Heart right ventricle (tissue), 16 donors: ENCODE measurements at regions not wholly inside any gene's neighbourhood (a gene's known extent, or its start where the extent isn't known, plus 50 kb on each side); places are given as distances from the start of the nearest gene placed in this dataset.
"Not testable (repeated sequence)": the region's sequence is repeated elsewhere in the genome, so short reads cannot be mapped to it uniquely, and the experiment has no call there.

Experiments
- ATAC-seq, 8 donors: fragments of 200-7000 bp; cut with Tn5 transposase; one replicate each; pipeline ENCODE4 v1.9.1; 2020; ENCODE audit warnings: mild to moderate bottlenecking in 8 of 8, moderate library complexity in 8 of 8, moderate number of reproducible peaks in 1 of 8
- DNase-seq, 2 donors: peaks; one replicate each; pipeline ENCODE4 v3.0.0-alpha.2; 2020
- H3K27ac ChIP-seq, 10 donors: fragments of 200-600 bp; sonication (generic) in 2 of 10; one replicate each; pipeline versions ENCODE4 v1.5.0 to v1.8.0; 2020 to 2022; ENCODE audit warnings: mild to moderate bottlenecking in 3 of 10
- H3K27me3 ChIP-seq, 7 donors: fragments of 200-600 bp; one replicate each; pipeline ENCODE4 v1.8.0; 2021 to 2022; ENCODE audit warnings: mild to moderate bottlenecking in 2 of 7
- H3K36me3 ChIP-seq, 9 donors: fragments of 200-600 bp; sonication (generic) in 1 of 9; one replicate each; pipeline versions ENCODE4 v1.5.0 to v1.8.0; 2020 to 2022; ENCODE audit warnings: mild to moderate bottlenecking in 2 of 9
- H3K4me1 ChIP-seq, 9 donors: fragments of 200-600 bp; sonication (generic) in 1 of 9; one replicate each; pipeline versions ENCODE4 v1.5.0 to v1.8.0; 2020 to 2022; ENCODE audit warnings: mild to moderate bottlenecking in 4 of 9
- H3K4me3 ChIP-seq, 10 donors: fragments of 200-600 bp; sonication (generic) in 2 of 10; one replicate each; pipeline versions ENCODE4 v1.5.0 to v1.8.0; 2020 to 2022; ENCODE audit warnings: mild to moderate bottlenecking in 7 of 10, moderate library complexity in 2 of 10
- H3K9me3 ChIP-seq, 11 donors: fragments of 200-600 bp in 10 of 11; sonication (generic) in 2 of 11; one replicate each; pipeline versions ENCODE4 v1.5.0 to v1.8.0; 2013 to 2022; ENCODE audit warnings: mild to moderate bottlenecking in 2 of 11, control low read depth in 1 of 11, moderate library complexity in 1 of 11
- CTCF ChIP-seq, 9 donors: fragments of 200-600 bp; sonication (generic) in 2 of 9; IDR thresholded peaks; one replicate each; pipeline versions ENCODE4 v1.5.0 to v1.8.0; 2021 to 2022; ENCODE audit warnings: antibody characterized with exemption in 9 of 9, mild to moderate bottlenecking in 5 of 9, moderate library complexity in 1 of 9
- WGBS, 2 donors: extraction: QIAGEN DNeasy Blood & Tissue Kit; methylation state at CpG; one replicate each; pipeline ENCODE4 v1.1.7; 2013; ENCODE audit warnings: inconsistent platforms in 1 of 2; 5-methylcytosine and 5-hydroxymethylcytosine counted together
- intact Hi-C, 10 donors: fragments of 100-400 bp; cut with DNase I; formaldehyde crosslinking; loops; one replicate each; pipeline versions ENCODE4 v1.11.1 to v1.14.2; 2022
- donor health status: Arrhythmogenic right ventricular cardiomyopathy.
- donor health status: ischemic (EF 13 %, LVEDD 7.1; RV severe dilation, severe dysfunction).
- donor health status: healthy with polysubstance abuse.
- donor health status: DM: no; HTN: yes; CAD: no.
- donor health status: DM: no; HTN: no; CAD: no.
- donor health status: ischemic (EF 25% LVEDD 6.9; RV normal size, moderate dysfunction).
- donor health status: ischemic (EF 25% LVEDD 5.7; RV mildly dilated, moderate dysfunction).
- donor health status: healthy.
- donor health status: DM: yes; HTN: yes; CAD: no.
- donor health status: Ischemic cardiomyopathy.
- donor health status: ischemic (EF 35%, LVEDD 5.7; RV mildly dilated, moderate dysfunction).
- donor health status: nonischemic (EF 11% LVEDD 7.7; RV severe dilation, severe dysfunction).
- donor health status: DM: yes; HTN: yes; CAD: no.
- donor health status: PGD.
- donor health status: ischemic (EF 29% LVEDD 5.4; RV normal size, mild dysfunction).
- donor health status: nonischemic (EF 23%, LVEDD 6.1; RV moderate dilation, normal function).

- no peak for ATAC-seq
- Histone ChIP-seq H3K36me3 (no peaks in the 10 kb centered on the region), H3K9me3 (peaks cover 0 to 51% (median 2%) of the 10 kb centered on the region in 11 donors)
Measured at GRCh38 chr5:45893309-45893708, 197.1 kb upstream of the HCN1 start.

GRCh38 chr5:45890441-45891080, 194.4 kb upstream of the HCN1 start:
- H3K27me3 ChIP-seq, H3K36me3 ChIP-seq, intact Hi-C loops, H3K4me3 ChIP-seq, DNase-seq, H3K4me1 ChIP-seq, H3K27ac ChIP-seq, ATAC-seq: not testable (repeated sequence)
- 89 to 92% methylated on average over 26 to 28 of the region's 28 CpGs for WGBS, 2 donors
- H3K9me3 ChIP-seq = peaks cover 0 to 69% (median 2%) of the 10 kb centered on the region in 11 donors

More at GRCh38 chr5:45893309-45893708, 197.1 kb upstream of the HCN1 start:
- no peak for DNase-seq
- intact Hi-C loops = no loop called here
- Histone ChIP-seq H3K27ac (no peak overlapping the region), H3K4me3 (no peak overlapping the region), H3K4me1 (no peaks in the 10 kb centered on the region), H3K27me3 (no peaks in the 10 kb centered on the region)
- no peak for TF ChIP-seq CTCF (IDR thresholded peaks at IDR 0.05)

GRCh38 chr5:45862763-45863162, 166.6 kb upstream of the HCN1 start:
- Histone ChIP-seq H3K27ac (no peak overlapping the region), H3K9me3 (peaks cover 0 to 64% (median 0%) of the 10 kb centered on the region in 11 donors), H3K4me3 (no peak overlapping the region), H3K27me3 (no peaks in the 10 kb centered on the region), H3K4me1 (no peaks in the 10 kb centered on the region), H3K36me3 (no peaks in the 10 kb centered on the region)
- intact Hi-C loops = no loop called here
- WGBS, 2 donors = 23 to 25% methylated on average over 2 of the region's 2 CpGs
- ATAC-seq (no peak), DNase-seq (no peak)
- no peak for TF ChIP-seq CTCF (IDR thresholded peaks at IDR 0.05)

GRCh38 chr5:45847877-45848276, 151.7 kb upstream of the HCN1 start:
- Histone ChIP-seq H3K4me1 (no peaks in the 10 kb centered on the region), H3K4me3 (no peak overlapping the region), H3K27ac (no peak overlapping the region), H3K9me3 (peaks cover 0 to 90% (median 8%) of the 10 kb centered on the region in 11 donors), H3K36me3 (no peaks in the 10 kb centered on the region), H3K27me3 (no peaks in the 10 kb centered on the region)
- no peak for TF ChIP-seq CTCF (IDR thresholded peaks at IDR 0.05)
- WGBS, 2 donors = 57% methylated on average over 3 of the region's 3 CpGs
- ATAC-seq = no peak
- no peak for DNase-seq
- intact Hi-C loops = no loop called here

GRCh38 chr5:45826055-45826454, 129.9 kb upstream of the HCN1 start:
- Histone ChIP-seq H3K4me3 (no peak overlapping the region), H3K27ac (no peak overlapping the region), H3K9me3 (peaks cover 0 to 36% (median 0%) of the 10 kb centered on the region in 11 donors), H3K4me1 (no peaks in the 10 kb centered on the region), H3K27me3 (no peaks in the 10 kb centered on the region), H3K36me3 (no peaks in the 10 kb centered on the region)
- 89 to 91% methylated on average over 2 of the region's 2 CpGs for WGBS, 2 donors
- intact Hi-C loops = no loop called here
- ATAC-seq (no peak), DNase-seq (no peak)
- no peak for TF ChIP-seq CTCF (IDR thresholded peaks at IDR 0.05)
